ENCODE measurements at regions not wholly inside any gene's neighbourhood (a gene's known extent, or its start where the extent isn't known, plus 50 kb on each side); places are given as distances from the start of the nearest gene placed in this dataset.

DNA sequence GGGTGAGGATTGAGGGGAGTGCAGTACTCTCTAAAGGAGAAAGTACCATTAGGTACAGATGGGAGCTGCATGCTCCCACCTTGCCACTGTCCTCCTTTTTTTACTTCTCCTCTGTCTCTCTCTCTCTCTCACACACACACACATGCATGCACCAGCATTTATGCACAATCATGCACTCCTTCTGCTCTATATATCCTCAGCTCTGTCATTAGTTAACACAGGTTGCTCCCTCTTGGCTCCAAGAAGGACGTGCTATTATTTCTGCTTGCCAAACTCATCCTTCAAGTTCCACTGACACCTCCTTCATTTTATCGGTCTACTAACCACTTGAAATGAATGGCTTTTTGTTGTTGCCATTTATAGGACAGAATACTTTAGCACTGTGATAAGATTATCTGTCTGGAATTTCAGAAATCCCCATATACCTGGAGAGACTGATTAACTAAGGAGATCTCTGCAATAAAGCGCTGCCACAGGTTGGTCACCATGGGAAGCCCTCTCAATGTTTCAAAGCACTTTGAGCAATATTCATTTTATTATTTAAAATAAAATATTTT, 178.5 kb upstream of the TRIB2 start:
- Histone ChIP-seq H3K4me1 (ENCODE audit: insufficient read depth, low read length) (no peaks in the 10 kb centered on the region), H3K27me3 (ENCODE audit: insufficient read depth, low read length, poor library complexity) (no peaks in the 10 kb centered on the region), H4K20me1 (ENCODE audit: insufficient read depth, low read length) (no peaks in the 10 kb centered on the region), H3K9me3 (ENCODE audit: insufficient read depth, low read length, severe bottlenecking) (no peaks in the 10 kb centered on the region), H3K4me2 (ENCODE audit: insufficient read depth, low read length) (no peak overlapping the region), H3K9ac (ENCODE audit: low read depth, low read length) (no peak overlapping the region), H3K4me3 (ENCODE audit: low read depth in 1 of 2, low read length in 2 of 2) (no peak overlapping the region), H3K27ac (ENCODE audit: low read length) (no peak overlapping the region), H2AFZ (ENCODE audit: low read depth, low read length) (no peak overlapping the region), H3K79me2 (ENCODE audit: insufficient read depth, low read length) (no peaks in the 10 kb centered on the region), H3K36me3 (ENCODE audit: insufficient read depth, low read length) (no peaks in the 10 kb centered on the region)
- no peak for TF ChIP-seq EZH2 (IDR thresholded peaks at IDR 0.05; ENCODE audit: borderline replicate concordance, low read depth, low read length, severe bottlenecking)
- TF ChIP-seq, protein P1, sequence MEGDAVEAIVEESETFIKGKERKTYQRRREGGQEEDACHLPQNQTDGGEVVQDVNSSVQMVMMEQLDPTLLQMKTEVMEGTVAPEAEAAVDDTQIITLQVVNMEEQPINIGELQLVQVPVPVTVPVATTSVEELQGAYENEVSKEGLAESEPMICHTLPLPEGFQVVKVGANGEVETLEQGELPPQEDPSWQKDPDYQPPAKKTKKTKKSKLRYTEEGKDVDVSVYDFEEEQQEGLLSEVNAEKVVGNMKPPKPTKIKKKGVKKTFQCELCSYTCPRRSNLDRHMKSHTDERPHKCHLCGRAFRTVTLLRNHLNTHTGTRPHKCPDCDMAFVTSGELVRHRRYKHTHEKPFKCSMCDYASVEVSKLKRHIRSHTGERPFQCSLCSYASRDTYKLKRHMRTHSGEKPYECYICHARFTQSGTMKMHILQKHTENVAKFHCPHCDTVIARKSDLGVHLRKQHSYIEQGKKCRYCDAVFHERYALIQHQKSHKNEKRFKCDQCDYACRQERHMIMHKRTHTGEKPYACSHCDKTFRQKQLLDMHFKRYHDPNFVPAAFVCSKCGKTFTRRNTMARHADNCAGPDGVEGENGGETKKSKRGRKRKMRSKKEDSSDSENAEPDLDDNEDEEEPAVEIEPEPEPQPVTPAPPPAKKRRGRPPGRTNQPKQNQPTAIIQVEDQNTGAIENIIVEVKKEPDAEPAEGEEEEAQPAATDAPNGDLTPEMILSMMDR (IDR thresholded peaks at IDR 0.05; ENCODE audit: borderline replicate concordance, extremely low read depth, low read length, poor library complexity, severe bottlenecking), result no peak
- ATAC-seq (ENCODE audit: insufficient read depth, low read depth) (no peak), DNase-seq (no peak)

DNA sequence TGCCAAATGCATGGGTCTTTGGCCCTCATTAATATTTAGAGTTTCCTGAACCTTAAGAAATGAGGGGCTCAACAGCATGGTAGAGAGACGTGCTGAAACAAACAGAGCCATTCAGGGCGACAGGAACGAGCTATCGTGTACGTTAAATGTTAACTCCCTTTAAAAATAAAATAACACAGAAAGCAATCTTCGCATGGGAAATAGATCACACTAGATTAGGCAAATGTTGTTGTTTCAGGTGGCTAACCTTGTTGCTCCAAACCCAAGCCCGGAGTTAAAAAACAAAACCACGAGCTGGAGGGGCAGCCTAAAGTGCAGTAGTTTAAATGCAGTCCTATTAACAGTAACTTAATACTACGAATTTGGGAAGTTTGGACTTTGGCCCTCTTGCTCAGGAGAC, 177.4 kb upstream of the TRIB2 start:
- Histone ChIP-seq H3K4me2 (ENCODE audit: insufficient read depth, low read length) (no peak overlapping the region), H3K9ac (ENCODE audit: low read depth, low read length) (no peak overlapping the region), H2AFZ (ENCODE audit: low read depth, low read length) (no peak overlapping the region), H3K4me3 (ENCODE audit: low read depth in 1 of 2, low read length in 2 of 2) (no peak overlapping the region), H3K36me3 (ENCODE audit: insufficient read depth, low read length) (no peaks in the 10 kb centered on the region), H3K27me3 (ENCODE audit: insufficient read depth, low read length, poor library complexity) (no peaks in the 10 kb centered on the region), H3K79me2 (ENCODE audit: insufficient read depth, low read length) (no peaks in the 10 kb centered on the region), H3K4me1 (ENCODE audit: insufficient read depth, low read length) (no peaks in the 10 kb centered on the region), H3K9me3 (ENCODE audit: insufficient read depth, low read length, severe bottlenecking) (no peaks in the 10 kb centered on the region), H3K27ac (ENCODE audit: low read length) (no peak overlapping the region), H4K20me1 (ENCODE audit: insufficient read depth, low read length) (no peaks in the 10 kb centered on the region)
- DNase-seq, result no peak
- no peak for TF ChIP-seq EZH2 (IDR thresholded peaks at IDR 0.05; ENCODE audit: borderline replicate concordance, low read depth, low read length, severe bottlenecking)
- TF ChIP-seq, protein P1 (IDR thresholded peaks at IDR 0.05; ENCODE audit: borderline replicate concordance, extremely low read depth, low read length, poor library complexity, severe bottlenecking), result no peak
- no peak for ATAC-seq (ENCODE audit: insufficient read depth, low read depth)

DNA sequence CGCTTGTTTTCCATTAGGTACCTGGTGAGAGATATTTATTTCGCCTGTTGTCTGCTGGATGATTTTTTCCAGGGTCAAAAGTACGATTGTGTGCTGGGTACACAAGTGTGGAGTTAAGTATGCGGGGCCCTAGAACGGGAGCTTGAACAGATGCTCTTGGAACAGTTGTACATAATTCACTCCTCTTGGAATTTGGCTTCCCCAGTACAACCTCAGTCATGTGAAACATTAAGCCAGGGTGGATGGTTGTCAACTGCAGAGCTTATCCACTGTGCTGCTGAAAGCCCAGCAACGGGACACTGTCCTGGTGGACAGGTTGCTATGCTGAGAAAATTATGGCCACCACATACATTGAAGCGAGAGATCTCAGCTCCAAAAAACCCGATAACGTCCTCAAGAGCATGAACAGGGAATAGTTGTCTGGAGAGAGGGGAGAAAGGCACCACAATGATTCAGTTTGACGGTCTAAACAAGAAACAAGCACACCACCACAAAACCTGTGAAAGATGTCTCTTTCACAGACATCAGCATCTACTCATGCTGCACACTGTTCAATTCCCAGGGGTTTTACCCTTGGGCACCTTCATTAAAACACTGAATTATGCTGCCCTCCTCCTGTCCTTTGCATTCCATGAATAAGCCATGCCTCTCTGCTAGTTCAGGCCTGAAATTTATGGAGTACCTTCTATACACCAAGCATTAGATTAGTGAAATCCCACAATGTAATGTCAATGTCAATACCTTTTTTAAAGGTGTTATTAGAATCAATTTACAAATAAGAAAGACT, 176.8 kb upstream of the TRIB2 start:
- Histone ChIP-seq H3K4me2 (ENCODE audit: insufficient read depth, low read length) (no peak overlapping the region), H4K20me1 (ENCODE audit: insufficient read depth, low read length) (no peaks in the 10 kb centered on the region), H3K4me1 (ENCODE audit: insufficient read depth, low read length) (no peaks in the 10 kb centered on the region), H3K9ac (ENCODE audit: low read depth, low read length) (no peak overlapping the region), H3K9me3 (ENCODE audit: insufficient read depth, low read length, severe bottlenecking) (no peaks in the 10 kb centered on the region), H2AFZ (ENCODE audit: low read depth, low read length) (peak overlapping the region; percentile 14; the same call in 1 of the 2 replicates), H3K79me2 (ENCODE audit: insufficient read depth, low read length) (no peaks in the 10 kb centered on the region), H3K4me3 (ENCODE audit: low read depth in 1 of 2, low read length in 2 of 2) (no peak overlapping the region), H3K27me3 (ENCODE audit: insufficient read depth, low read length, poor library complexity) (no peaks in the 10 kb centered on the region), H3K27ac (ENCODE audit: low read length) (no peak overlapping the region), H3K36me3 (ENCODE audit: insufficient read depth, low read length) (no peaks in the 10 kb centered on the region)
- no peak for ATAC-seq (ENCODE audit: insufficient read depth, low read depth)
- DNase-seq, result no peak
- TF ChIP-seq EZH2 (IDR thresholded peaks at IDR 0.05; ENCODE audit: borderline replicate concordance, low read depth, low read length, severe bottlenecking), result no peak
- TF ChIP-seq, protein P1 (IDR thresholded peaks at IDR 0.05; ENCODE audit: borderline replicate concordance, extremely low read depth, low read length, poor library complexity, severe bottlenecking), result no peak
